NCI-H128 (cell line): ENCODE measurements at regions not wholly inside any gene's neighbourhood (a gene's known extent, or its start where the extent isn't known, plus 50 kb on each side); places are given as distances from the start of the nearest gene placed in this dataset.
"Not testable (repeated sequence)": the region's sequence is repeated elsewhere in the genome, so short reads cannot be mapped to it uniquely, and the experiment has no call there.

Experiments used
- DNase-seq: peaks from one replicate; lab custom pipeline; 2025; ENCODE audit not compliant: unreplicated experiment; lab: John Stamatoyannopoulos, UW

DNA sequence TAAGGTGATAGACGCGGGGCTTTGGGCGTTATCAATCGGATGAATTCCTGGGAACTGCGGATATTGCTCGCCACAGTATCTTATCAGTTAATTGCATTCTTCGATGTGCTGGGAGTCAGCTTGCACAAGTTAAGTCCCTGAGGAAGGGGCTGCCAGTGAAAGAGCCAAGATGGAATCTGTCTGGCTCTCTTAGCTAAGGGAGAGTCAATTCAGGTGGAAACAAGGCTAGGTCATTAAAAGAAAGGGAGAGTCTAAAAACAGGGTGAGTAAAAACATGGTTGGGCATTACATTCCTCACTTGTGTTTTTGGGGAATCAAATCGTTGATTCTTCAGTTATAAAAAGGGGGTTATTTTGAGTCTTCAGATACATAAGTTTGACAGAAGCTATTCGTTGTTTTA is 196.2 kb downstream of the OTOP1 start:
- not testable (repeated sequence) for DNase-seq

DNA sequence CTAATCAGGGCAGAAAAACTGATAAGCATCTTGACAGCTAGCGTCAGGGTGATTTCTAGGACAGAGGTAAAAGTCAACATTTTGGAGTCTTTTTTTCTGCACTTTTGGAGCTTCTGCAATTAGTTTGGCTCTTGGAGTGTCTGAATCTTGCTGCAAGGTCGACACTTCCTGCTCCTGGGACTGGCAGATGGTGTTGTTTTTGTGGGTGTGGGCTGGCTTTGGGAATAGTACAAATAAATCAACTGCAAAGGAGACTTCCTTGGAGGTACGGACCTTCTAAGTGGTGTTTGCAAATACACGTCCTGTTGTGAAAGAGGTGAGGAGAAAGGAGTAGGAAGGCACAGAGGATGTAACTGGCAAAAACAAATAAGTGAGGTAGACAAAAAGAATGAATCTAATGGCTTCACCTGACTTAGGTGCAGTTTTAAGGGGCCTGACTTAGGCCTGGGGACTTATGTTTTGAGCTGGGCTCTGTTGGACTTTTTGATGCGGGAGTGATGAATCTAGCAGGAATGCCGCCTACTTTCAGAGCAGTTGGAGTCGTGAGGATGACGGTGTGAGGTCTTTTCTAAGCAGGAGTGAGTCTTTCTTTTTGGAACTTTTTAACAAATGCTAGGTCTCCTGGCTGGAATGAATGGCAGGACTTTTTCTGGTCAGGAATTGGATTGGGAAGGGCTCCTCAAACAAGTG is 195.1 kb downstream of the OTOP1 start:
- DNase-seq = not testable (repeated sequence)

DNA sequence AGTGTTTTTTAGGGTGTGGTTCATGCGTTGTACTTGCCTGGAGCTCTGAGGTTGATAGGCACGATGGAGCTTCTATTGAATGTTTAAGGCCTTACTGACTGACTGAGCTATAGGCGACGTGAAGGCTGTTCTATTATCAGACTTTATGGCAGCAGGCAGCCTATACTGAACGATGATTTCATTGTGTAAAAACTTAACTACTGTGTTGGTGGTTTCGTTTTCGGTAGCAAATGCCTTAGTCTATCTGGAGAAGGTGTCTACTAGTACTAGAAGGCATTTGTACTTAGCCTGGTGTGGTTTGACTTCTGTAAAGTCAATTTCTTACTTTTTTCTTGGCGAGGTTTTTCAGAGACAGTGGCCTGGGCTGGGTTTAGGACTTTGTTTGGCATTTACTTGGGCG is 194.4 kb downstream of the OTOP1 start:
- DNase-seq = not testable (repeated sequence)

DNA sequence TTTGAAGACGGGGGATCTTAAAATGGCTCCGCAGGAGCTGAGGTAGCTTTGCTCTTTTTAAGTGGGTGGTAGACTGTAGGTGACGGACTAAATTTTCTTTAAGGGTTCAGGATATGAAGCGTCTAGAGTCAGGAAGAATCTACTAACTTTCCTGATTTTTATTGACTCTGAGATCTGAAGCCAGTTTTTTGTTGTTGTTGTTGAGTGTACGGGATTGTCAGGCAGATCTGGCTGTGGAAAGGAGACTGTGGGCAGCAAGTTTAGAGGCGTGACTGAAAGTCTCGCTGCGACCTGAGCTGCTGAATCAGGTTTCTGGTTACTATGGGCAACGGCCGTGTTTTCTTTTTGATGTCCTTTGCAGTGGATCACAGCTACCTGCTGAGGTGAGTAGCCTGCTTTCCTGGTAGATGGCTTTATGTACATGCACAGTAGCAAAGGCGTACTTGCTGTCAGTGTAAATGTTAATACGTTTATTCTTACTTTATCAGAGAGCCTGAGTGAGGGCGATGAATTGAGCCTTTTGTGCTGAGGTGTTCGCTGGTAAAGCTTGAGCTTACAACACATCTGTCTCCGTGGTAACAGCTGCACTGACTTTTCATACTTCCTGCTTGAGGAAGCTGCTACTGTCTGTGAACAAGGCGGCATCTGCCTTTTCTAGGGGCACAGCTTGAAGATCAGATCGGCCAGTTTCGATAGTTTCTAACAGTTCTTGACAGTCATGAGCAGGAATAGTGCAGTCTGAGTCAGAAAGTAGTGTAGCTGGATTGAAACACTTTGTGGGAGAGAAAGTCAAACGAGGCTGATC is 193.7 kb downstream of the OTOP1 start:
- DNase-seq = not testable (repeated sequence)

DNA sequence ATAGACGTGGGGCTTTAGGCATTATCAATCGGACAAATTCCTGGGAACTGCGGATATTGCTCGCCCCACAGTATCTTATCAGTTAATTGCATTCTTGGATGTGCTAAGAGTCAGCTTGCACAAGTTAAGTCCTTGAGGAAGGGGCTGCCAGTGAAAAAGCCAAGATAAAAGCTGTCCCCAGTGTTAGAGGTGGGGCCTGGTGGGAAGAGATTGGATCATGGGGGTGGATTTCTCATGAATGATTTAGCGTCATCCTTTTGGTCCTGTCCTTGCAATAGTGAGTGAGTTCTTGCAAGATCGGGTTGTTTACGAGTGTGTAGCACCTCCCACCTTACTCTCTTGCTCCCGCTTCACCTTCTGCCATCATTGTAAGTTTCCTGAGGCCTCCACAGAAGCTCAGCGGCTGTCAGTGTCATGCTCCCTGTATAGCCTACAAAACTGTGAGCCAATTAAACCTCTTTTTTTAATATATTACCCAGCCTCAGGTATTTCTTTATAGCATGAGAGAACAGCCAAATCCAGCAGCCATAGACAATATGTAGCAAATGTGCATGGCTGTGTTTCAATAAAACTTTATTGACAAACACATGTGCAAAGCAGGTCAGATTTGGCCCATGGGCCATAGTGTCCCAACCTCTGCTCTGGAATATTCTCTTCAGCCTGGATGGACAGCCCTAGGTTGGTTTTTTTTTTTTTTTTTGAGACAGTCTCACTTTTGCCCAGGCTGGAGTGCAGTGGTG is 189.2 kb downstream of the OTOP1 start:
- DNase-seq = not testable (repeated sequence)

DNA sequence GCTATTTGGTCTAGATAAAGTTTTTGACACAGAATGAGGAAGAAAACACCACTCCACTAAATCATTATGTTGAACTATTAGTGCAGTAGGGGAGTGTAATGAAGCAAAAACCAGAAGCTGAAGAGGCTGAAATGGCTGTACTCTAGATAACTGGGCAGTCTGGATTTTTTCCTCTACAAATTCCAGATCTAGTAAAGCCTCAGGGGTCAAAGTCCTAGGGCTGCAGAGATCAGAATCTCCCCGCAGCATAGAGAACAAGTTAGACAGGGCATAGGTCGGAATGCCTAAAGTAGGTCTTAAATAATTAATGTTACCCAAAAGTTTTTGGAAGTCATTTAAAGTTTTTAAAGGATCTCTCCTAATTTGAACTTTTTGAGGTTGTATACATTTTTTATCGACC is 180.9 kb downstream of the OTOP1 start:
- DNase-seq = not testable (repeated sequence)

DNA sequence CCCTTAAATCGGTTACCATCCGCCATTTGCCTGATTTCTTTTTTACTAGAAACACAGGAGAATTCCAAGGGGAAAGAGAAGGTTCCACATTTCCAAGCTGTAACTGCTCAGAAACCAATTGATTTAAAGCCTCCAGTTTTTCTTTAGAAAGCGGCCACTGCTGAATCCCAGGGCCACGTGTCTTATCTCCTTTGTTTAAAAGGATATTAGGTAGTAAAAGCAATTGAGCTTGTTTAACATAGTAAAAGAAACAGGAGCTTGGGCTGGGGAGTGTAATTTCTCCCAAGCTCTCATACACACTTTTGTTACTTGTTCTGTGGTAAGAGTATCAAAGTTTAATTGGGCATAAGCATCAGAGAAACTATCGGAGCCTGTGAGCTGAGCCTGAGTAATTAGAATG is 180.0 kb downstream of the OTOP1 start:
- not testable (repeated sequence) for DNase-seq

DNA sequence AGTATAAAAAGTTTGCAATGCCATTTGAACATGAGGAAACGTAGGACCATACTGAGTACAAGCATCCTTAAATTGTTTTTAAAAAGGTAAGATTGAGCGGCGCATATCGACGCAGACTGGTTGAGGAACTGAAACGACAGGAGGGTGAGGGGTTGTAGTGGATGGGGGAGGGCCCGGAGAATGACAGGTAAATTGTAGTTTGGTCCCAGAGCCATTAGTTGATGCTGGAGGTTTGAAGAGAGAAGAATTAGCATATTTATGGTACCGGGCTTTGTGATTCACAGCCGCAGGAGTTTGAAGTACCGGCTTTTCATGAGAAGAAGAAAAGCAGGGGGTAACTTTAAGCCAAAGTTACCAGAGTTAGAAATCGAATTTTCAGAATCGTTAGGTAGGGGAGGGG is 179.5 kb downstream of the OTOP1 start:
- DNase-seq = not testable (repeated sequence)

DNA sequence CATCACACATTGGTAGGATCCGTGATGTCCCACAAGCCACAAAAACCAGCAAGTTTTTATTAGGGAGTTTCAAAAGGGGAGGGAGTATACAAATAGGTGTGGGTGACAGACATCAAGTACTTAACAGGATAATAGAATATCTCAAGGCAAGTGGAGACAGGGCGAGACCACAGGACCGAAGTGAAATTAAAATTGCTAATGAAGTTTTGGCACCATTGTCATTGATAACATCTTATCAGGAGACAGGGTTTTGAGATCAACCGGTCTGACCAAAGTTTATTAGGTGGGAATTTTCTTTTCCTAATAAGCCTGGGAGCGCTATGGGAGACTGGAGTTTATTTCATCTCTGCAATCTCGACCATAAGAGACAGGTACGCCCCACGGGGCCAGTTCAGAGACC is 178.5 kb downstream of the OTOP1 start:
- not testable (repeated sequence) for DNase-seq

DNA sequence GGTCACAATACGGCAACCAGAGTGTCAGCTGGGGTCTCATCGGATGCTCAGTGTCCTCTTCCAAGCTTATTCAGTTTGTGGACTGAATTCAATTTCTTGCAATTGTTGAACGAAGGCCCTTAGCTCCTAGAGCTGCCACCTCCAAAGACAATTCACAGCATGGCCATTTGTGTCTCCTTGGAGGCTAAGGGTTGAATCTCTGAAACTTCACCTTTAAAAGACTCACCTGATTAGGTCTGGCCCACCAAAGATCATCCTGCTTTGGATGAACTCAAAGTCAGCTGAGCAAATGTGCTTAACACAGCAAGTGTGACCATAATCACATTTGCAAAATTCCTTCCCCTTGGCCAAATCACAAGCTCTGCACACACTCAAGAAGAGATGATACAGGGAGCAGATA is 175.9 kb downstream of the OTOP1 start:
- not testable (repeated sequence) for DNase-seq

DNA sequence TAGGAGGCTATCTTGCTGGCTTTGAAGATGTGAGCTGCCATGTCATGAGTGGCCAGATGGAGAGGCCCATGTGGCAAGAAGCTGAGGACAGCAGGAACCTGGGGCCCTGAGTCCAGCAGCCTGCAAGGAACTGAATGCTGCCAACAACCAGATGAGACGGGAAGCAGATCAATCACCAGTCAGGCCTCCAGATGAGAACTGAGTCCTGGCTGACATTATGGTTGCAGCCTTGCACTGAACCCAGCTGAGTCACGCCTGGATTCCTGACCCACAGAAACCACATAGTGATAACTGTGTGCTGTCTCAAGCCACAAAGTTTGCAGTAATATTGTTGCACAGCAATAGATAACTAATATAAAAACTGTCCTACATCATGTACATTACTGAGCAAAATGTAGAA is 173.8 kb downstream of the OTOP1 start:
- not testable (repeated sequence) for DNase-seq

DNA sequence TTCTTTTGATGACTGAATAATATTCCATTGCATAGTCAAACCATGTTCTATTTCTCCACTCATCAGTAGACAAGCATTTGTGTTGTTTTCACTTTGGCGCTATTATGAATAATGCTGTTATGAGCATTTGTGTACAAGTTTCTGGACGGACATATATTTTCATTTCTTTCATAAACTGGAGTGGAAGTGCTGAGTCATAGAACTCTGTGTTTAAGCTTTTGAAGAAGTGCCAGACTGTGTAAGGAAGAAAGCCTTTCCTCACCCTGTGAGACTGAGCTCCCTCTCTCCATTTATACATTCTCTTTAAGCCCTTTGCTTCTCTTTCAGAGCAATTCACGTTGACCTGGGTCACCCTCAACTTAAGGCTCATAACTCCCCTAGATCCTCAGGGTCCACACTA is 169.5 kb downstream of the OTOP1 start:
- DNase-seq = not testable (repeated sequence)

DNA sequence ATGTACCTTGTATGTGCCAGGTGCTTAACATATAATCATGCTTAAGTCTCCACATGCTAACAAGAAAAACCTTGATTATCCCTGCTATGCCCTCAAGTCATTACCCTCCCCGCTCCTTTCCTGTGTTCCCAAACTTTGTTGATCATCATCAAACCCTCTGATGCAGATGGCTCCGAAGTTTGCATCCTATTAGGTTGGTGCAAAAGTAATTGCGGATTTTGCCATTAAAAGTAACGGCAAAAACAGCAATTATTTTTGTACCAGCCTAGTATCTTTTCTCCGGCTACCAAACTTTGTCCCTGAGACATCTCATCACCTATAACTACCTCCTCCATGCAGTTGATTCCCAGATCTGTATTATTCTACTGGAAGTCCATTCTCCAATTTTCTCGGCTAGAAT is 142.6 kb downstream of the OTOP1 start:
- not testable (repeated sequence) for DNase-seq

DNA sequence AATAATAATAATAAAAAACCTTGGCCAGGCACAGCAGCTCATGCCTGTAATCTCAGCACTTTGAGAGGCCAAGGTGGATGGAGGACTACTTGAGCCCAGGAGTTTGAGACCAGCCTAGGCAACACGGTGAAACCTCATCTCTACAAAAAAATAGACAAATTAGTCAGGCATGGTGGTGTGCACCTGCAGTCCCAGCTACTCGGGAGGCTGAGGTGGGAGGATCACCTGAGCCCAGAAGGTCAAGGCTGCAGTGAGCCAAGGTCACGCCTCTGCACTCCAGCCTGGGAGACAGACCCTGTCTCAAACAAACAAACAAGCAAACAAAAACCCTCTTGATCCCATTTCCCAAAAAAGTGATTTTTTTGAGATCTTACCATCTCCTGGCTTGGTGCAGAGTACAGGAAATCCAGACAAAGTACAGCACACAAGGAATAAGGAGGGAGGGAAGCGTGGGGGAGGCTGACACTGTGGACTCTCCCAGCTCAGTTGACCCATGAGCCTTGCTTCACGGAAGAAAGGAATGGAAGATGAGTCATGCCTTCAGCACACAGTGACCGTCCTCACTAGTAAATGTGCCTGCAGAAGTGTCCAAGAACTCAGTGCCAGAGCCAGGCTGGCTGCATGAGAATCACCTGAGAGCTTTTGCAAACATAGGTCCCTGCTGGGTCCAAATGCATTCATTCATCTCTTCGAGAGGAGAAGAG is 136.9 kb downstream of the OTOP1 start:
- not testable (repeated sequence) for DNase-seq

DNA sequence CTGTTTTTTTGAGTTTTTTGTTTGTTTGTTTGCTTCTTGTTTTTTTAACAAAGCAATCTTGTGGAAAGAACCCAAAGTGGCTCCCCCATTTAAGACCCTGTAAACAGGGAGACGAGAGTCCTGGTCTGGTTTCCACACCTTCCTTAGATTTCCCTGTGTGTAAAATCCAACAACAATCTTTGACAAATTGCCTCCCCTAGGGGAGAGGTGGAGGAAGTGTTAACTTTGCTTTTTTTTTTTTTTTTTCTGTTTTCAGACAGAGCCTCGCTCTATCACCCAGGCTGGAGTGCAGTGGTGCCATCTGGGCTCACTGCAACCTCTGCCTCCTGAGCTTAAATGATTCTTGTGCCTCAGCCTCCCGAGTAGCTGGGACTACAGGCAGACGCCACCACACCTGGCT is 136.0 kb downstream of the OTOP1 start:
- DNase-seq = not testable (repeated sequence)

DNA sequence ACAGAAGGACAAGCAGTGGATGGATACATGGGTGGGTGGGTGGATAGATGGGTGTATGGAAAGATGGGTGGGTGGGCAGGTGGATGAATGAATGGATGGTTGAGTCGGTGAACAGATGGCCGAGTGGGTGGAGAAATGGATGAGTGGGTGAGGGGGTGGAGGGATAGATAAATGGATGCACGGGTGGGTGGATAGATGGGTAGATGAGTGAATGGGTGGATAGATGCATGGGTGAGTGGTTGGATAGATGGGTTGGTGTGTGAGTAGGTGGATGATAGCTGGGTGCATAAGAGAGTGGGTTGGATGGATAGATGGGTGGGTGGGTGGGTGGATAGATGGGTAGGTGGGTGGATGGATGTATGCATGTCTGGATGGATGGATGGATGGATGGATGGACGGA is 134.6 kb downstream of the OTOP1 start:
- not testable (repeated sequence) for DNase-seq

DNA sequence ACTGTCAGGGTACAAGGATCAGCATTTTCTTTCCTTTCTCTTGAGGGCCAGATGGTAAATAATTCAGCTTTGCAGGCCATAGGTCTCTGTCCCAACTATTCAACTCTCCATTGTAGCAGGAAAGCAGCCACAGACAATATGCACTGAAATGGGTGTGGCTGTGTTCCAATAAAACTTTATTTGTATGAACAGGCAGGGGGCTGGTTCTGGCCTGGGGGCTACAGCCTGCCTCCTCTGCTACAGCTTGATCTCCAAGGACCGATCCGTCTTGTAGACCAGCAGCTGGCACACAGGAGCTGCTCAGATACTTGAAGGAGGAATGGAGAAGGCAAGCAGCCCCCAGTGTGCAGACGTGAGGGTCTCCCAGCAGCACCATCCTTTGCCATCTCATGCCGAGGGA is 127.1 kb downstream of the OTOP1 start:
- DNase-seq = not testable (repeated sequence)

DNA sequence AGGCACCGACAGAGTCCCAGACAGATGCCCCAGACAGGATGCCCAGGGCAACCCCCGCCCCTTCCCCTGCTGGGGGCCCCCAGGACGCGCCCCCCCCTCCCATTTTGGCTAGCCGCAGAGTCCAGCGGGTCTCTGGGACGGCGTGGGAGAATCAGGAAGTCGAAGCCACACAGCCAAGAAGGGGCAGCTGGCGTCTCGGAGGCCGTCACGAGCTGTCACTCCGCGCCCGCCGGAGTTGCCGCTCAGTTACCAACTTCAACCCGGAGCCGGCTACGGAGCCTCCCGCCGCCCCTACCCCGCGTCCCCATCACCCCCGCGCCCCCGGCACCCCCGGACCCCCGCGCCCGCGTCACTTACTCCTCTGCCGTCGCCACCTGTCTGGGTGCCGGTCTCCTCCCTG is 119.8 kb downstream of the OTOP1 start:
- DNase-seq = not testable (repeated sequence)

DNA sequence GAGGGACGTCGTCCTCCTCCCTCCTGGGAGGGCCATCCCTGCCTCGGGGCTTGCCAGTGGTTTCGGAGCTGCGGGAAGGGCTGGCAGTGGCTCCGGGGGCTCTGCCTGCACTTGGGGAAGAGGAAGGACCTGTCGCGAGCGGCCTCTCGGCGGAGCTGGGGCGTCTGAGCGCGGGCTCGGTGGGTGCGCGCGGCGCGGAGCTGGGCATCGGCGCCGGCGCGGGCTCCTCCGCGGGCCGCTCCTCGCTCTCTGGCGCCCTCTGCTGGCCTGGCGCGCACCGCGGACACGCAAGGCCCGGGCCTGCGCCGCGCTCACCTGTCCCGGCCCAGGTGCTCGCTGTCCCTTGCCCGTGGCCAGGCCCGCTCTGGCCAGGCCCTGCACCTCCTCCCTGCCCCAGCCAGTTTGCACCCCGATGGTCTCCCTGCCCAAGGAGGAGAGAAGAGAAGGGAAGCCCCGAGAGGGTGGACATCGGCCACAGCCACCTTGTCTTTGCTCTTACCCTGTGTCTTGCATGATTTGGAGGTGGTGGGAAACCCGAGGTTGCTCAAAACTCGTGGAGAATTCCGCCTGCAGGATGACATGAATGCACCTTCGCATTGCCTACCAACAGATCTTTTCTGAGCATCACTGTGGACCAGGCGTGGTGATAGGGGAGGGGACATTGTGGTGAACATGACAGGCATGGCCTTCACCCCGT is 119.2 kb downstream of the OTOP1 start:
- peak; percentile 5 for DNase-seq

DNA sequence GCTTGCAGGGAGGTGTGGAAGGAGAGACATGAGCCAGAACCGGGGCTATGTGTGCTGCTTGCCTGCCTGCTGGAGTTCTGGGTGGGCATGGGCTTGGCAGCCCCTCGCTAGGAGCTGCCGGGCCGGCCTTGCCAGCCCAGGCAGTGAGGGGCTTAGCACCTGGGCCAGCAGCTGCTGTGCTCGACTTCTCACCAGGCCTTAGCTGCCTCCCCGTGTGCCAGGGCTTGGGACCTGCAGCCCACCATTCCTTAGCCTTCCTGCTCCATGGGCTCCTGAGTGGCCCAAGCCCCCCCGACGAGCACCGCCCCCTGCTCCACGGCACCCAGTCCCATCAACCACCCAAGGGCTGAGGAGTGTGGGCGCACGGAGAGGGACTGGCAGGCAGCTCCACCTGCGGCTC is 111.3 kb downstream of the OTOP1 start:
- not testable (repeated sequence) for DNase-seq
